ENCODE measurements at regions not wholly inside any gene's neighbourhood (a gene's known extent, or its start where the extent isn't known, plus 50 kb on each side); places are given as distances from the start of the nearest gene placed in this dataset.

DNA sequence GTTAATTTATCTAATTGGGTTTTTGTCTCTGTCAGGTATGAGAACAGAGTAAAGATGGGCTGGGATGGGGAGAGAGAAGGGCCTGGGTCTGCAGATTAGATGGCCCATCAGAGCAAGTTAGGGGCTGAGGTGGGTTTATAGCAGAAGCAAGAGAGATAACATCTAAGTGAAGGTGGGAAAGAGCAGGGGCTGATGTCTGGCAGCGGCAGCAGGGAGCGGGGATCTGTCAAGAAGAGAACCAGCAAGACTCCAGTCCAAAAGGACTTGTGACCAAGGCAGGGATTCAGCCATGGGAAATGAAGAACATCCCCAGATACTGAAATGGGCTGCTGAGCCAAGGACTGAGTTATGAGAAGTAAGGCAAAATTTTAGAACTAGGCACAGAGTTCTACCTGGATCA, 320.6 kb upstream of the TBL1XR1 start:
- Histone ChIP-seq H3K27ac (ENCODE audit: low read depth, low read length) (no peak overlapping the region), H3K27me3 (ENCODE audit: control insufficient read depth, insufficient read depth, low read length) (no peaks in the 10 kb centered on the region), H3K4me3 (ENCODE audit: low read depth, low read length) (no peak overlapping the region), H3K9me3 (ENCODE audit: control insufficient read depth, insufficient read depth, low read length) (peaks cover 3% of the 10 kb centered on the region; the same call in 1 of the 2 replicates)
- TF ChIP-seq, protein P1, sequence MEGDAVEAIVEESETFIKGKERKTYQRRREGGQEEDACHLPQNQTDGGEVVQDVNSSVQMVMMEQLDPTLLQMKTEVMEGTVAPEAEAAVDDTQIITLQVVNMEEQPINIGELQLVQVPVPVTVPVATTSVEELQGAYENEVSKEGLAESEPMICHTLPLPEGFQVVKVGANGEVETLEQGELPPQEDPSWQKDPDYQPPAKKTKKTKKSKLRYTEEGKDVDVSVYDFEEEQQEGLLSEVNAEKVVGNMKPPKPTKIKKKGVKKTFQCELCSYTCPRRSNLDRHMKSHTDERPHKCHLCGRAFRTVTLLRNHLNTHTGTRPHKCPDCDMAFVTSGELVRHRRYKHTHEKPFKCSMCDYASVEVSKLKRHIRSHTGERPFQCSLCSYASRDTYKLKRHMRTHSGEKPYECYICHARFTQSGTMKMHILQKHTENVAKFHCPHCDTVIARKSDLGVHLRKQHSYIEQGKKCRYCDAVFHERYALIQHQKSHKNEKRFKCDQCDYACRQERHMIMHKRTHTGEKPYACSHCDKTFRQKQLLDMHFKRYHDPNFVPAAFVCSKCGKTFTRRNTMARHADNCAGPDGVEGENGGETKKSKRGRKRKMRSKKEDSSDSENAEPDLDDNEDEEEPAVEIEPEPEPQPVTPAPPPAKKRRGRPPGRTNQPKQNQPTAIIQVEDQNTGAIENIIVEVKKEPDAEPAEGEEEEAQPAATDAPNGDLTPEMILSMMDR (IDR thresholded peaks at IDR 0.05; ENCODE audit: low read depth, low read length), result no peak
- ChIA-PET POLR2A (no interaction called here), CTCF (no interaction called here)
- DNase-seq (ENCODE audit: low read depth, low spot score), result no peak

- TF ChIP-seq, protein P1 (IDR thresholded peaks at IDR 0.05; ENCODE audit: low read depth, low read length), result no peak
- CTCF ChIA-PET, result interaction anchor here (0.7 kb wide), 1 partner anchor 19 kb away, joined by 3 read pairs; no protein-coding TSS in a partner anchor
- POLR2A ChIA-PET, result no interaction called here
- no peak for DNase-seq (ENCODE audit: low read depth, low spot score)
- Histone ChIP-seq H3K9me3 (ENCODE audit: control insufficient read depth, insufficient read depth, low read length) (peaks cover 3% of the 10 kb centered on the region; the same call in 1 of the 2 replicates), H3K27ac (ENCODE audit: low read depth, low read length) (no peak overlapping the region), H3K27me3 (ENCODE audit: control insufficient read depth, insufficient read depth, low read length) (no peaks in the 10 kb centered on the region), H3K4me3 (ENCODE audit: low read depth, low read length) (no peak overlapping the region)
Observed at GRCh38 chr3:177519588-177519987, 322.3 kb upstream of the TBL1XR1 start.

DNA sequence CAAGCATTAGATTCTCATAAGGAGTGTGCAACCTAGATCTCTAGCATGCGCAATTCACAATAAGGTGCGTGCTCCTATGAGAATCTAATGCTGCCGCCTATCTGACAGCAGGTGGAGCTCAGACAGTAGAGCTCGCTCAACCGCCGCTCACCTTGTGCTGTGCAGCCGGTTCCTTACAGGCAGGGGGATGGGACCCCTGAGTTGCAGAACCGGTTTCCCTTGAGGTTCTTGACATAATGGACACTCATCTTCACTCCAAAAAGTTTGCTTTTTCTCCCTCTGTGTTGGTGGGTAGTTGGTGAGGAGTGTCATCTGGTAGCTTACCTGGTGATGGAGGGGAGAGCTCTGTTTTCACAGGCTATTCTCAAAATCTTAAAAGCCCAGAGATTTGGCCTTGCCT, 324.0 kb upstream of the TBL1XR1 start:
- no peak overlapping the region for H3K27ac ChIP-seq (ENCODE audit: low read depth, low read length)
- CTCF ChIA-PET, result no interaction called here

DNA sequence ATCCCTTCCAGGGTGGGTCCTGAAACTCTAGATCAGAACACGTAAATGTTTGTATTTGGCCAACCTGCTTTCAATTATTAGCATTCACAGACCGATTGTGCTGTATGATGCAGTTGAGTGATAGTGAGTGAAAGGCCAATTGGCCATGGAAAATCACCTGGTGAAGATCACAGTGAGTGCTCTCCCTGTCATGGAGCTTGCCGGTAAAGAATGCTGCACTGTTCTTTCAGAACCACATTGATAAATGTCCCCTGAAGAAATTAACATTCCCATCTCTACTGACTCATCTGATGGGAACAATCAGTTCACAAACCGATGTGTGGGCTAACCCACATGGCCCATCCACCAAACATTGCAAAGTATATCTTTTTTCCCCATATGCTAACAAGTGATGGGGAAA, 324.8 kb upstream of the TBL1XR1 start:
- TF ChIP-seq, protein P1 (IDR thresholded peaks at IDR 0.05; ENCODE audit: low read depth, low read length), result no peak
- ChIA-PET CTCF (no interaction called here), POLR2A (no interaction called here)
- Histone ChIP-seq H3K27ac (ENCODE audit: low read depth, low read length) (no peak overlapping the region), H3K4me3 (ENCODE audit: low read depth, low read length) (no peak overlapping the region), H3K9me3 (ENCODE audit: control insufficient read depth, insufficient read depth, low read length) (peaks cover 8% of the 10 kb centered on the region), H3K27me3 (ENCODE audit: control insufficient read depth, insufficient read depth, low read length) (no peaks in the 10 kb centered on the region)
- DNase-seq (ENCODE audit: low read depth, low spot score), result no peak

More for the DNA sequence above, 324.0 kb upstream of the TBL1XR1 start:
- peaks cover 8% of the 10 kb centered on the region for H3K9me3 ChIP-seq (ENCODE audit: control insufficient read depth, insufficient read depth, low read length)
- no peaks in the 10 kb centered on the region for H3K27me3 ChIP-seq (ENCODE audit: control insufficient read depth, insufficient read depth, low read length)
- no peak for DNase-seq (ENCODE audit: low read depth, low spot score)
- no peak overlapping the region for H3K4me3 ChIP-seq (ENCODE audit: low read depth, low read length)
- TF ChIP-seq, protein P1 (IDR thresholded peaks at IDR 0.05; ENCODE audit: low read depth, low read length), result no peak
- POLR2A ChIA-PET, result no interaction called here

- Histone ChIP-seq H3K27me3 (ENCODE audit: control insufficient read depth, insufficient read depth, low read length) (no peaks in the 10 kb centered on the region), H3K4me3 (ENCODE audit: low read depth, low read length) (no peak overlapping the region), H3K9me3 (ENCODE audit: control insufficient read depth, insufficient read depth, low read length) (peaks cover 8% of the 10 kb centered on the region), H3K27ac (ENCODE audit: low read depth, low read length) (no peak overlapping the region)
- DNase-seq (ENCODE audit: low read depth, low spot score), result no peak
- CTCF ChIA-PET, result interaction anchor here (0.5 to 1.5 kb wide), 3 partner anchors 343 to 862 kb away, joined by 3 to 4 read pairs (median 3); no protein-coding TSS in a partner anchor
- TF ChIP-seq, protein P1 (IDR thresholded peaks at IDR 0.05; ENCODE audit: low read depth, low read length), result no peak
- POLR2A ChIA-PET, result no interaction called here
Observed at GRCh38 chr3:177523067-177523675, 325.9 kb upstream of the TBL1XR1 start.
